ENCODE measurements at regions not wholly inside any gene's neighbourhood (a gene's known extent, or its start where the extent isn't known, plus 50 kb on each side); places are given as distances from the start of the nearest gene placed in this dataset.

GRCh38 chr14:101657372-101657771, 96.1 kb downstream of the DIO3 start:
- TF ChIP-seq, protein P1, sequence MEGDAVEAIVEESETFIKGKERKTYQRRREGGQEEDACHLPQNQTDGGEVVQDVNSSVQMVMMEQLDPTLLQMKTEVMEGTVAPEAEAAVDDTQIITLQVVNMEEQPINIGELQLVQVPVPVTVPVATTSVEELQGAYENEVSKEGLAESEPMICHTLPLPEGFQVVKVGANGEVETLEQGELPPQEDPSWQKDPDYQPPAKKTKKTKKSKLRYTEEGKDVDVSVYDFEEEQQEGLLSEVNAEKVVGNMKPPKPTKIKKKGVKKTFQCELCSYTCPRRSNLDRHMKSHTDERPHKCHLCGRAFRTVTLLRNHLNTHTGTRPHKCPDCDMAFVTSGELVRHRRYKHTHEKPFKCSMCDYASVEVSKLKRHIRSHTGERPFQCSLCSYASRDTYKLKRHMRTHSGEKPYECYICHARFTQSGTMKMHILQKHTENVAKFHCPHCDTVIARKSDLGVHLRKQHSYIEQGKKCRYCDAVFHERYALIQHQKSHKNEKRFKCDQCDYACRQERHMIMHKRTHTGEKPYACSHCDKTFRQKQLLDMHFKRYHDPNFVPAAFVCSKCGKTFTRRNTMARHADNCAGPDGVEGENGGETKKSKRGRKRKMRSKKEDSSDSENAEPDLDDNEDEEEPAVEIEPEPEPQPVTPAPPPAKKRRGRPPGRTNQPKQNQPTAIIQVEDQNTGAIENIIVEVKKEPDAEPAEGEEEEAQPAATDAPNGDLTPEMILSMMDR (IDR thresholded peaks at IDR 0.05; ENCODE audit: low read length) = no peak
- TF ChIP-seq EZH2 (optimal IDR thresholded peaks at IDR 0.05; ENCODE audit: low read depth, low read length) (no peak), EZH2phosphoT487 (IDR thresholded peaks at IDR 0.05; ENCODE audit: low read length) (no peak)
